Astrocyte of the cerebellum (primary cell): ENCODE measurements at regions not wholly inside any gene's neighbourhood (a gene's known extent, or its start where the extent isn't known, plus 50 kb on each side); places are given as distances from the start of the nearest gene placed in this dataset.
A peak's percentile ranks its signal among the peaks of the same experiment; 100 is the strongest.

Experiments used
- DNase-seq: peaks from one replicate; pipeline ENCODE4 v3.0.0-alpha.2; 2011; ENCODE audit warnings: low read depth
- H3K4me3 ChIP-seq: 2 replicates; pipeline ENCODE4 v1.5.1; 2011; ENCODE audit warnings: mild to moderate bottlenecking, low read depth, low read length, moderate library complexity
- CTCF ChIP-seq: IDR thresholded peaks from 2 replicates; pipeline ENCODE4 v1.5.1; 2012; ENCODE audit warnings: low read length, low read depth, moderate library complexity, mild to moderate bottlenecking; ENCODE audit errors: missing control alignments
- in situ Hi-C: cut with HindIII; loops from 2 replicates; pipeline ENCODE4 v1.10.0; 2017; ENCODE audit warnings: low sequenced_read_pairs

DNA sequence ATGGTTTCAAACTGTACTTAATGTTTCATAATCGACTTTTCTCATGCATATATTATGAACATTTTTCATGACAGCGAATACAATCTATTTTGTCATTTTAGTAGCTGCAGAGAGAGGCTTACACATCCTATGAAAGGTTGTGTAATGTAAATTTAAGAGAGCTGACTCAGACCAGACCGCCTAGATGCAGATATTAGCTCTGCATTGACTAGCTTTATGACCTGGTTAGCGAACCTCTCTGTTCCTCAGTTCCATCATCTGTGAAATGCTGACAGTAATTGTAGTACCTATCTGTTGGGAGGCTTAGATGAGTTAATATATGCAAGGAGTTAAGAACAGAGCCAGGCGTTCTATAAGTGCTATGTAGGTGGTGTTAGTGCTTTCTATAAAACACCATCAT, 116.2 kb upstream of the RASGRP1 start:
- no peak for TF ChIP-seq CTCF
- in situ Hi-C loops, result no loop called here
- no peak for DNase-seq
- no peak overlapping the region for H3K4me3 ChIP-seq

- TF ChIP-seq CTCF, result no peak
- in situ Hi-C loops, result no loop called here
- no peak for DNase-seq
- H3K4me3 ChIP-seq, result no peak overlapping the region
Measured at GRCh38 chr15:38682363-38682762, 117.7 kb upstream of the RASGRP1 start.

DNA sequence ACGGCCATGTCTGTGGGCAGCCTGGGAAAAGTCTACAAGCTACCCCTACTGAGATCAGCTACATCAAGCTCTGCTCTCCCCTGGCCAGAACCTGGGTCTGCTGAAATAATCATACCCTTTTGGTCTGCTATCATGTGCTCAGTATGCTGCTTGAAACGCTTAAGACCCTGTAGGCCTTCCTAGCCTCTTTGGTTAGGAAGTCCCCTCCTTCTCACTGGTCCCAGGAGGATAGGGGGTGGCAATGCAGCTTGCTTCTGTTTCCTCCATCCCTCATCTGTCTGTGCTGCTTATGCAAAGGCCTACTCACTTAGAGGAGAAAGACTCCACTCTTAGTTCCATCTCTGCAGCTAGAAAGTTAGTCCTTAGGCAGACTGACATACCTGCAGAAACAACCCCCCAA, 118.2 kb upstream of the RASGRP1 start:
- in situ Hi-C loops, result no loop called here
- no peak for TF ChIP-seq CTCF
- no peak overlapping the region for H3K4me3 ChIP-seq
- DNase-seq, result no peak

DNA sequence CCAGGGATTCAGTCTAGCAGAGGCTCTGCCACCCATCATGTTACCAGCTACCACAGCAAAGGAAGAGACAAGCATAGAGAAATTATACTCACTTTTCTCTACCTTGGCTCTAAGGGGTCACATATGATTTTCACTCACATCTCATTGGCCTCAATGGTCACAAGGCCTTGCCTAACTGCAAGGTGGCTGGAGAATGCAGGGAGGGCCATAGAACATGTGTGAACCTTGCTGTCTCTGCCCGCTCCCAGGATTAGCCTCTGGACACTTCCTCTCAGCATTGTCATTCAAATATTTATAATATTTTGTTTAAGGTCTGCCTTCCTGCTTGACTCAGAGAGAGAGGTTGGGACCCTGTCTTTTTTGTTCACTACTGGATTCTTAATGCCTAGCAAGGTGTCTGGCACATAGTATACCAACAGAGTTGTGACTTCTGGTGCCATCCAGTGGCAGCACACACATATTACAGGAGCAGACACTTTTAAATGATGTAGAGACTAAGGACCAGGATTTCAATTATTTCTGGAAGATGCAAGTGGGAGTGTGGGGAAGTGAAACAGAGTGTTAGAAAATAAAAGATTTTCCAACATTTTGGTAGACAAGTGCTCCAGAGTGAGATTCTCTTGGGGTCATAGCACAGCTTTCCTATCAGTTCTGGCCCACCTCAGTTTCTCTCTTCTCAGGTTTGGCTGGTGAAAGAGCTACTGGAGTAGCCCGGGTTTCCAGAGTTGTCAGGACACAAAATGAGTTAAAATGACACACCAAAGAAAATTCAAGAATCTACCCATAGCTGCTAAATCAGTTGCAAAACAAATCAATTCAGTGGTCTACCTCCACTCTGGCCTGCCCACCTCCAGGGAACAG, 119.0 kb upstream of the RASGRP1 start:
- peak; percentile 18 for DNase-seq
- H3K4me3 ChIP-seq, result no peak overlapping the region
- in situ Hi-C loops, result no loop called here
- TF ChIP-seq CTCF, result peak; percentile 80

DNA sequence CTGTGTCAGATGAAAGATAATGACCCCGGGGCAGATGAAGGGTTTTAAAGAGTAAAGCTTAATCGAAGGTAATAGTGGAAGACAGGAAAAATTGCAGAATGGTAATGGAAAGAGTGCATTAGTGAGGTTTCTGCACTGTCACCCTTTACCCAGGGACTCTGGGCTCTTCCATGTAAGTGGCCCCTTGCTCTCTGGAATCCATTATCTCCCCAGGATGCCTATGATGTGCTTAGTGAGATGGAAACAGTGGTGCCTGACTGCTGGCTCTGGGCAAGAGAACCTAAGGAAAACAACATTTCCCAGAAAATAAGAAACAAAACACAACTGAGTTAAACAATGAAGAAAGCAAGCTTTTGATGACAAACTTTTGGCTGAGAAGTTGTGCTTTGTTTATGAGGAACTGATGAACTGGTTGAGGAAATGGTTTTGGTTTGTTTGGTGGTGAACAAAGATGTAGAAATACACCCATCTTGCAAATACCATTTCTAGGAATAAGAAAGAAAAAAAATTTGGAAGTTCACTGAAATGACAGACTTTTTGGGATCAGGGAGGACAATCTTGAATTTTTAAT, 119.9 kb upstream of the RASGRP1 start:
- DNase-seq, result no peak
- no peak overlapping the region for H3K4me3 ChIP-seq
- in situ Hi-C loops, result no loop called here
- TF ChIP-seq CTCF, result no peak

DNA sequence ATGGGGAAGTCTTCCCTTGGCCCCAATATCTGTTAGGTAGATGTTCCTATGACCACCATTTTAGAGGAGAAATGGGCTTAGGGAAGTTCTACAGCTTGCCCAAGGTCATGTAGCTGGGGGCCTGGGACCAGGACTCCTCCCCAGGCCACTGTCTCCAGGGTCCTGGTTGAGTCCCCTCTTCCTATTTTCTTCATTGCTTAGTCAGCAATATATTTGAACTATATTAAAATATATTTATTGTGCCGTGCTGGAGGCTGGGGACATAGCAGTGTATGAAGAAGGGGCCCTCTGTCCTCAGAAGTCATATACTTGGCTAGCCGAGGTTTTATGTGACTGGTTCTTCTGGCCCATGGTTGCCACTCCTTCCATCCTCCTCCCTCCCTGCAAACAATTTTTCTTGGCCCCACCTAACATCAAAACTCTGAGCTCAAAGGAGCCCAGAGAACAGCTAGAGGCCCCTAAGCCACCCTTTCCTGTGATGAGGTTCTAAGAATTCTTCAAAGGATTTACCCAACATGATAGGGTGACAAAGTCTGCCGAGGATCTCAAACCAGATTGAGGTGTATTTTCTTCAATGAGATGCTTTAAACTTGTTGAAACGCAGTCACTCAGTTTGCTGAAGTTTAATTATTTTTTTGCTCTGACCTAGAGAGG, 121.2 kb upstream of the RASGRP1 start:
- no peak for DNase-seq
- no peak for TF ChIP-seq CTCF
- in situ Hi-C loops, result no loop called here
- H3K4me3 ChIP-seq, result no peak overlapping the region
